ENCODE measurements at regions not wholly inside any gene's neighbourhood (a gene's known extent, or its start where the extent isn't known, plus 50 kb on each side); places are given as distances from the start of the nearest gene placed in this dataset.

GRCh38 chr18:40546875-40547274 is 1408.2 kb upstream of the PIK3C3 start:
- Histone ChIP-seq H3K9me3 (no peaks in the 10 kb centered on the region), H3K27ac (no peak overlapping the region), H3K27me3 (ENCODE audit: low read depth) (no peaks in the 10 kb centered on the region), H3K36me3 (no peaks in the 10 kb centered on the region), H3K4me3 (no peak overlapping the region), H3K4me1 (no peaks in the 10 kb centered on the region)
- no peak for ATAC-seq
- intact Hi-C loops (cut with DNase I), result no loop called here
- DNase-seq, result no peak
- TF ChIP-seq, protein P1, sequence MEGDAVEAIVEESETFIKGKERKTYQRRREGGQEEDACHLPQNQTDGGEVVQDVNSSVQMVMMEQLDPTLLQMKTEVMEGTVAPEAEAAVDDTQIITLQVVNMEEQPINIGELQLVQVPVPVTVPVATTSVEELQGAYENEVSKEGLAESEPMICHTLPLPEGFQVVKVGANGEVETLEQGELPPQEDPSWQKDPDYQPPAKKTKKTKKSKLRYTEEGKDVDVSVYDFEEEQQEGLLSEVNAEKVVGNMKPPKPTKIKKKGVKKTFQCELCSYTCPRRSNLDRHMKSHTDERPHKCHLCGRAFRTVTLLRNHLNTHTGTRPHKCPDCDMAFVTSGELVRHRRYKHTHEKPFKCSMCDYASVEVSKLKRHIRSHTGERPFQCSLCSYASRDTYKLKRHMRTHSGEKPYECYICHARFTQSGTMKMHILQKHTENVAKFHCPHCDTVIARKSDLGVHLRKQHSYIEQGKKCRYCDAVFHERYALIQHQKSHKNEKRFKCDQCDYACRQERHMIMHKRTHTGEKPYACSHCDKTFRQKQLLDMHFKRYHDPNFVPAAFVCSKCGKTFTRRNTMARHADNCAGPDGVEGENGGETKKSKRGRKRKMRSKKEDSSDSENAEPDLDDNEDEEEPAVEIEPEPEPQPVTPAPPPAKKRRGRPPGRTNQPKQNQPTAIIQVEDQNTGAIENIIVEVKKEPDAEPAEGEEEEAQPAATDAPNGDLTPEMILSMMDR (IDR thresholded peaks at IDR 0.05), result no peak

DNA sequence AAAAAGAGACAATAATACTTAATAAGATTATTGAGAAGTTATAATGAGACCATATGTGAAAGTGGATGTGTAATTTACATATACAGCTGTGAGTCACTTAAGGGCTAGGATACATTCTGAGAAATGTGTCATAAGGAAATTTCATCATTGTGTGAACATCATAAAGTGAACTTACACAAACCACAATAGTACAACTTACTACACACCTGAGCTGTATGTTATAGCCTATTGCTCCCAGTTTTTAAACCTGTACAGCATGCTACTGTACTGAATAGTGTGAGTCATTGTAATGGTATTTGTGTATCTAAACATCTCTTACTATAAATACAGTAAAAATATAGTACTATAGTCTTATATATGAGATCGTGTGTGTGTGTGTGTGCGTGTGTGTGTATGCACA is 1420.3 kb upstream of the PIK3C3 start:
- Histone ChIP-seq H3K4me1 (no peaks in the 10 kb centered on the region), H3K27me3 (ENCODE audit: low read depth) (no peaks in the 10 kb centered on the region), H3K27ac (no peak overlapping the region), H3K36me3 (no peaks in the 10 kb centered on the region), H3K9me3 (no peaks in the 10 kb centered on the region), H3K4me3 (no peak overlapping the region)
- ATAC-seq, result no peak
- TF ChIP-seq, protein P1 (IDR thresholded peaks at IDR 0.05), result no peak
- intact Hi-C loops (cut with DNase I), result no loop called here
- no peak for DNase-seq

GRCh38 chr18:40532046-40532445 is 1423.0 kb upstream of the PIK3C3 start:
- Histone ChIP-seq H3K4me3 (no peak overlapping the region), H3K9me3 (no peaks in the 10 kb centered on the region), H3K27ac (no peak overlapping the region), H3K4me1 (no peaks in the 10 kb centered on the region), H3K27me3 (ENCODE audit: low read depth) (no peaks in the 10 kb centered on the region), H3K36me3 (no peaks in the 10 kb centered on the region)
- intact Hi-C loops (cut with DNase I), result no loop called here
- ATAC-seq, result no peak
- no peak for DNase-seq
- TF ChIP-seq, protein P1 (IDR thresholded peaks at IDR 0.05), result no peak

GRCh38 chr18:40531051-40531450 is 1424.0 kb upstream of the PIK3C3 start:
- Histone ChIP-seq H3K36me3 (no peaks in the 10 kb centered on the region), H3K4me1 (no peaks in the 10 kb centered on the region), H3K9me3 (no peaks in the 10 kb centered on the region), H3K27ac (no peak overlapping the region), H3K4me3 (no peak overlapping the region), H3K27me3 (ENCODE audit: low read depth) (no peaks in the 10 kb centered on the region)
- DNase-seq (no peak), ATAC-seq (no peak)
- TF ChIP-seq, protein P1 (IDR thresholded peaks at IDR 0.05), result no peak
- intact Hi-C loops (cut with DNase I), result no loop called here

DNA sequence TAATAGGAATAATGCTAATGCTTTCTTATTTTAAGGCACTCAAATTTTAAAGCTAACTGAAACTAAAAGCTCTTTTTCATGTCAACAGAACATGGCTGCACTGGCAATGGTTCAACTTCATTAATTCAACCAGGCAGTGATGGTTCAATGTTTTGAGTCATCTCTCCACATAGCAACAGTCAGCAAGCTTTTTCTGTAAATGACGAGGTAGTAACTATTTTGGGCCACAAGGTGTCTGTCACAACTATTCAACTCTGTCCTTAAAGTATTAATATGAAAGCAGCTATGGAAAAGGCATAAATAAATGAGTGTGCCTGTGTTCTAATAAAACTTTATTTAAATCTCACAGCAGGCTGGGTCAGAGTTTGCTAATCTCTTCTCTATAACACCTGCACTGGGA is 1425.6 kb upstream of the PIK3C3 start:
- H3K27ac ChIP-seq, result no peak overlapping the region
- H3K27me3 ChIP-seq (ENCODE audit: low read depth), result no peaks in the 10 kb centered on the region
- TF ChIP-seq, protein P1 (IDR thresholded peaks at IDR 0.05), result no peak
- no peaks in the 10 kb centered on the region for H3K36me3 ChIP-seq
- DNase-seq (no peak), ATAC-seq (no peak)
- intact Hi-C loops (cut with DNase I), result no loop called here
- H3K4me1 ChIP-seq, result no peaks in the 10 kb centered on the region
- no peaks in the 10 kb centered on the region for H3K9me3 ChIP-seq
- no peak overlapping the region for H3K4me3 ChIP-seq

DNA sequence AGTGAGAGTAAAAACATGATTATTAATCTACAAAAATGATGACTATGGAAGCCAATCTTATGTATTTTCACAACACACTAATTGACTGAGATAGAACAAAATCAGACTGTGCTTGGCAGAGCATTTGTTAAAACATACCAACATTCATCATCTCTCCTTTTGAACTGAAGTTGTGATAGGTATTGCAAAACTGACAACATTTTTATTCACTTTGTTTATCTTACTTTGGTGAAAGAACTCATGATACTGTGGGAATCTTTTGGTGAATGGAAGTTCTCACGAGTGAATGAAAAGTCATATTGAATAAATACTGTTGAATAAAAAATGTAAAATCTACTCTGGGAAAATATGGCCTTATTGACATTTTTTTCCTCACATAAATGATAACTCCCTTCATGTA is 1430.2 kb upstream of the PIK3C3 start:
- ATAC-seq (no peak), DNase-seq (no peak)
- TF ChIP-seq, protein P1 (IDR thresholded peaks at IDR 0.05), result no peak
- H3K9me3 ChIP-seq, result no peaks in the 10 kb centered on the region
- H3K4me3 ChIP-seq, result no peak overlapping the region
- H3K36me3 ChIP-seq, result no peaks in the 10 kb centered on the region
- intact Hi-C loops (cut with DNase I), result no loop called here
- no peaks in the 10 kb centered on the region for H3K4me1 ChIP-seq
- no peak overlapping the region for H3K27ac ChIP-seq
- no peaks in the 10 kb centered on the region for H3K27me3 ChIP-seq (ENCODE audit: low read depth)
